ENCODE measurements at regions not wholly inside any gene's neighbourhood (a gene's known extent, or its start where the extent isn't known, plus 50 kb on each side); places are given as distances from the start of the nearest gene placed in this dataset.

GRCh38 chr7:41491883-41492471 is 210.9 kb downstream of the INHBA start:
- ChIA-PET POLR2A (no interaction called here), CTCF (interaction anchor here (1.2 kb wide), 1 partner anchor 62 kb away, joined by 4 read pairs; no protein-coding TSS in a partner anchor)
- no peak for DNase-seq
- no peaks in the 10 kb centered on the region for H3K4me1 Mint-ChIP-seq
- no peaks in the 10 kb centered on the region for H3K27me3 Mint-ChIP-seq
- no peak overlapping the region for H3K4me3 Mint-ChIP-seq
- peaks cover 2% of the 10 kb centered on the region for H3K9me3 Mint-ChIP-seq
- H3K36me3 Mint-ChIP-seq (ENCODE audit: low read depth), result no peaks in the 10 kb centered on the region
- H3K27ac Mint-ChIP-seq, result no peak overlapping the region

GRCh38 chr7:41491308-41491707 is 211.6 kb downstream of the INHBA start:
- Mint-ChIP-seq H3K27ac (no peak overlapping the region), H3K4me1 (no peaks in the 10 kb centered on the region), H3K9me3 (peaks cover 2% of the 10 kb centered on the region), H3K36me3 (ENCODE audit: low read depth) (no peaks in the 10 kb centered on the region), H3K4me3 (no peak overlapping the region), H3K27me3 (no peaks in the 10 kb centered on the region)
- ChIA-PET POLR2A (no interaction called here), CTCF (interaction anchor here (1.2 kb wide), 1 partner anchor 63 kb away, joined by 4 read pairs; no protein-coding TSS in a partner anchor)
- DNase-seq, result no peak

GRCh38 chr7:41489885-41490284 is 213.0 kb downstream of the INHBA start:
- POLR2A ChIA-PET, result no interaction called here
- no peak overlapping the region for H3K27ac Mint-ChIP-seq
- no peak for DNase-seq
- H3K4me1 Mint-ChIP-seq, result no peaks in the 10 kb centered on the region
- H3K4me3 Mint-ChIP-seq, result no peak overlapping the region
- H3K36me3 Mint-ChIP-seq (ENCODE audit: low read depth), result no peaks in the 10 kb centered on the region
- CTCF ChIA-PET, result no interaction called here
- no peaks in the 10 kb centered on the region for H3K27me3 Mint-ChIP-seq
- H3K9me3 Mint-ChIP-seq, result peaks cover 2% of the 10 kb centered on the region

DNA sequence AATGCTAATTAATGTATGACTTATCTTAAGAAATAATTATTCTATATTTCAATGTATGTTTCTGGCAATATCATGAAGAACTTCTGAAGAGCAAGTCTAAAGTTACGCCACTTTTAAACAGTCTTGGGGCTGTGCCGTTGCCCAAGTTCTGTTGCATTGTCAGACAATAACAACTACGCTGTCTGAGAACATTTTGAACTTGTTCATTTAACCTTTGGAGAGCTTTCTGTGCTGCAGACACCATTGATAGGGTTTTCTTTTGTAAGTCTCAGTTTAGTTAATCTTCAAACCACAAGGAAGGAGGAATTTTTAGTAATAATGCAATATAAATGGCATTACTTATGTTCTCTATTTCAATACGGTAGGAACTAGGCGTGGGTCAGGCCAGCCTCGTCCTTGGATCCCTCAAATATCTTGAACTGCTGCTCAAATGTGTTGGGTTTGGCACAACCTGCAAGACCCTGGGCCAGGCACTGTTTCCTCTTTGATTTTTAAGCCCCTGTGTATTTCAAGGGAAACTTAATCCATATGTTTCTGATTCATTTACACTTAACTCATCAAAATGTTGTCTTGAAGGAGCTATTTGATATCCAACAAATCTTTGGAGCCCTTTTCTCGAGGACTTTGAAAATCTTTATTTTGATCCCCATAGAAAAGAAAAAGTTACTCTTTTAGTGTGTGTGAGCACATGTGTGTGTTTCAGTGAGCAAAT is 215.5 kb downstream of the INHBA start:
- Mint-ChIP-seq H3K9me3 (peaks cover 2% of the 10 kb centered on the region), H3K27ac (no peak overlapping the region), H3K36me3 (ENCODE audit: low read depth) (no peaks in the 10 kb centered on the region), H3K27me3 (no peaks in the 10 kb centered on the region), H3K4me3 (no peak overlapping the region), H3K4me1 (no peaks in the 10 kb centered on the region)
- ChIA-PET POLR2A (no interaction called here), CTCF (no interaction called here)
- no peak for DNase-seq

DNA sequence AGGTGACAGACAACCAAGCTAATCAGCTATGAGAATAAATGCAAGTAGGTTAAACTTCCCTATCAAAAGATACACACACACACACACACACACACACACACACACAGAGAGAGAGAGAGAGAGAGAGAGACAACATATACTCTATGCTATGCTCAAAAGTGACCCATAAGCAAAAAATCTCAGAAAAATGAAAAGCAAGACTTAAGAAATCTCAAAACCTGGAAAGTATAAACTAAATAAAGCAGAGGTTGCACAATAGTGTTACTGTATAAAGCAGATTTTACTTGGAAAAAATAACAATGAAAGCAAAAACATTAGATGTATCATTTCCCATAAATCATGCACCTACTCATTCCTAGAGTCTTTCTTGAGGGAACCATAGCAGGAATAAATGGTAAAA is 221.5 kb downstream of the INHBA start:
- peaks cover 7% of the 10 kb centered on the region for H3K4me1 Mint-ChIP-seq
- ChIA-PET POLR2A (no interaction called here), CTCF (interaction anchor here (1.1 kb wide), 1 partner anchor 14 kb away, joined by 3 read pairs; no protein-coding TSS in a partner anchor)
- H3K9me3 Mint-ChIP-seq, result no peaks in the 10 kb centered on the region
- no peaks in the 10 kb centered on the region for H3K36me3 Mint-ChIP-seq (ENCODE audit: low read depth)
- no peaks in the 10 kb centered on the region for H3K27me3 Mint-ChIP-seq
- H3K4me3 Mint-ChIP-seq, result no peak overlapping the region
- H3K27ac Mint-ChIP-seq, result no peak overlapping the region
- no peak for DNase-seq

DNA sequence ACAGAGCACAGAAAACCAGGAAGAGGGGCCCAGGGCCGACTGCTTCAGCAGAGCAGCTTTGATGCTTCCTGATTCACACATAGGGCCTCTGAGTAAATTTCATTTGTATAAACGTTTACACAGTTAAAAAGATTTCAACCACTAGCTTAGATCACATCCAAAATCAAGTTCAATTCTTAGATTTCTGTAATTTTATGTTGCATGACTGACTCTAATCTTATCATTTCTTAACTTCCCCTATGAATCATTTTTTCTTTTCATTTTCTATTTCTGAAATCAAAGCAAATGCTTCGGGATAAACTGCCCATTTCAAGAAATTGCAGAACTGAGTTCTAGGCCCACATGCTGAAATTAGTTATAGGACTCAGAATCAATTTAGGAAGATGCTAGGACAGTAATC is 224.7 kb downstream of the INHBA start:
- H3K27ac Mint-ChIP-seq, result no peak overlapping the region
- H3K9me3 Mint-ChIP-seq, result no peaks in the 10 kb centered on the region
- no peak overlapping the region for H3K4me3 Mint-ChIP-seq
- H3K36me3 Mint-ChIP-seq (ENCODE audit: low read depth), result no peaks in the 10 kb centered on the region
- DNase-seq, result no peak
- ChIA-PET CTCF (no interaction called here), POLR2A (no interaction called here)
- no peaks in the 10 kb centered on the region for H3K27me3 Mint-ChIP-seq
- peaks cover 7% of the 10 kb centered on the region for H3K4me1 Mint-ChIP-seq

GRCh38 chr7:41476460-41476803 is 226.5 kb downstream of the INHBA start:
- Mint-ChIP-seq H3K36me3 (ENCODE audit: low read depth) (no peaks in the 10 kb centered on the region), H3K27me3 (no peaks in the 10 kb centered on the region), H3K4me3 (no peak overlapping the region), H3K9me3 (no peaks in the 10 kb centered on the region), H3K4me1 (peaks cover 7% of the 10 kb centered on the region), H3K27ac (no peak overlapping the region)
- no peak for DNase-seq
- ChIA-PET POLR2A (no interaction called here), CTCF (no interaction called here)

- no peak overlapping the region for H3K4me3 Mint-ChIP-seq
- no peak for DNase-seq
- ChIA-PET POLR2A (no interaction called here), CTCF (no interaction called here)
- H3K4me1 Mint-ChIP-seq, result peaks cover 7% of the 10 kb centered on the region
- no peak overlapping the region for H3K27ac Mint-ChIP-seq
- peaks cover 3% of the 10 kb centered on the region for H3K9me3 Mint-ChIP-seq
- no peaks in the 10 kb centered on the region for H3K36me3 Mint-ChIP-seq (ENCODE audit: low read depth)
- H3K27me3 Mint-ChIP-seq, result no peaks in the 10 kb centered on the region
These were observed 227.0 kb downstream of the INHBA start for GRCh38 chr7:41475801-41476459.

DNA sequence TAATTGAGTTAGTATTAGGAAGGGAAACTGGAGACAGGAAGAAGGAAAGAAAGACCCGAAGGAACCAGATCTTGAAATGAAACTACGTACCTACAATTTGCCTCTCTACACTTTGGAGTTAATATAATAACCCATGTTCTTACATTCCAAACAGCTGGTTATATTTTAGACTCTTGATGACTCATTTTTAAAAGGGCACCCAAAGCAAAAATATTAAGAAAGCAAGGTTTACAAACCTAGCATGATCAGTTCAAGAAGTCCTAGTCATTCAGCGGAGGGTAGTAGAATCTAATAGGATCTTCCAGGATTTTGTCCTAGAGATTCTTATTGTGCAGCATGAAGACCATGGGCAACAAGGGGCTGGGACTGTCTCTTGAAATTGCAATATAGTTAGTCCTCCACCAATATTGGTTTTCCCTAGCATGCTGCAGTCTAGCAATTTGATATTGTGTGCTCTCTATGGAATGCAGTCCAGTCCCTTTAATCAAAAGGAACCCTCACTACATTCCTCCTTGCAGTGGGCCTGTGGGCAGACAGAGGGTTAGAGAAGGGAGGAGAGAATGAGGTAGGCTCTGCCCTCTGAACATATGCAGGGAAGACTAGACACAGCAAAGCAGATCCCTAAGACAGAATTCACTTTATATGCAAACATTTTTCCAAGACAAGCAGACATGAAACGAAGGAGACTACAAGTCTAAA is 230.3 kb downstream of the INHBA start:
- ChIA-PET CTCF (no interaction called here), POLR2A (no interaction called here)
- no peak overlapping the region for H3K27ac Mint-ChIP-seq
- no peak for DNase-seq
- H3K27me3 Mint-ChIP-seq, result no peaks in the 10 kb centered on the region
- no peak overlapping the region for H3K4me3 Mint-ChIP-seq
- H3K9me3 Mint-ChIP-seq, result peaks cover 3% of the 10 kb centered on the region
- H3K36me3 Mint-ChIP-seq (ENCODE audit: low read depth), result no peaks in the 10 kb centered on the region
- H3K4me1 Mint-ChIP-seq, result peaks cover 2% of the 10 kb centered on the region

DNA sequence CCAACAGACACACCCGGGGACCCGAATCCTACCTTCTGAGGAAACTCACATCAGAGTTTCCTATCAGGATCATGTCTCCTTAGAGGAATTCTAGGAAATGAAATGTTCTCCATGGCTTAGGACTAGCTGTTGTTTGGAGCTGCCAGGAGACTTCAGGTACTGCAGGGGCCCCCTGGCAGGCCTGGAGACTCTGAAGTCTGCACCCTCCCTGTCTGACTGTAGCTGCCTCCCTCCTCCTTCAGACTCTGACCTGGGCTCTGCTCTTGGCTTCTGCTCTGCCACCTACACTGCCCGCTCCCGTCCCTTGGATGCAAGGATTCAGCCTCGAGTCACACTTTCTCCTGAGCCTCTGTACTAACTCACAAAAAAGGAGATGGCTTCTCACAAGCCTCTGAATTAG is 232.8 kb downstream of the INHBA start:
- Mint-ChIP-seq H3K27me3 (no peaks in the 10 kb centered on the region), H3K9me3 (peaks cover 5% of the 10 kb centered on the region), H3K4me1 (no peaks in the 10 kb centered on the region), H3K27ac (no peak overlapping the region), H3K4me3 (no peak overlapping the region), H3K36me3 (ENCODE audit: low read depth) (no peaks in the 10 kb centered on the region)
- DNase-seq, result no peak
- ChIA-PET CTCF (no interaction called here), POLR2A (no interaction called here)

- ChIA-PET CTCF (interaction anchor here (0.8 to 1.0 kb wide), 2 partner anchors 10 to 13 kb away, joined by 3 read pairs; no protein-coding TSS in a partner anchor), POLR2A (no interaction called here)
- H3K4me1 Mint-ChIP-seq, result no peaks in the 10 kb centered on the region
These were observed 235.3 kb downstream of the INHBA start for GRCh38 chr7:41467596-41467995.

GRCh38 chr7:41466760-41467384 is 236.0 kb downstream of the INHBA start:
- CTCF ChIA-PET, result interaction anchor here (0.8 to 1.0 kb wide), 2 partner anchors 10 to 14 kb away, joined by 3 read pairs; no protein-coding TSS in a partner anchor
- Mint-ChIP-seq H3K36me3 (ENCODE audit: low read depth) (no peaks in the 10 kb centered on the region), H3K9me3 (peaks cover 5% of the 10 kb centered on the region), H3K4me1 (no peaks in the 10 kb centered on the region), H3K27me3 (no peaks in the 10 kb centered on the region), H3K27ac (no peak overlapping the region), H3K4me3 (no peak overlapping the region)
- no peak for DNase-seq
- POLR2A ChIA-PET, result no interaction called here

More at GRCh38 chr7:41467596-41467995, 235.3 kb downstream of the INHBA start:
- peaks cover 5% of the 10 kb centered on the region for H3K9me3 Mint-ChIP-seq
- H3K36me3 Mint-ChIP-seq (ENCODE audit: low read depth), result no peaks in the 10 kb centered on the region
- DNase-seq, result no peak
- no peak overlapping the region for H3K4me3 Mint-ChIP-seq
- H3K27me3 Mint-ChIP-seq, result no peaks in the 10 kb centered on the region
- no peak overlapping the region for H3K27ac Mint-ChIP-seq

- H3K27me3 Mint-ChIP-seq, result no peaks in the 10 kb centered on the region
- POLR2A ChIA-PET, result no interaction called here
- no peak overlapping the region for H3K27ac Mint-ChIP-seq
- H3K4me3 Mint-ChIP-seq, result no peak overlapping the region
- peaks cover 2% of the 10 kb centered on the region for H3K9me3 Mint-ChIP-seq
- CTCF ChIA-PET, result no interaction called here
- DNase-seq, result no peak
- H3K36me3 Mint-ChIP-seq (ENCODE audit: low read depth), result no peaks in the 10 kb centered on the region
- H3K4me1 Mint-ChIP-seq, result no peaks in the 10 kb centered on the region
These were observed 237.3 kb downstream of the INHBA start for GRCh38 chr7:41465571-41465970.
